Muscle layer of duodenum (tissue), 2 donors: ENCODE measurements at regions not wholly inside any gene's neighbourhood (a gene's known extent, or its start where the extent isn't known, plus 50 kb on each side); places are given as distances from the start of the nearest gene placed in this dataset.

Source experiments
- H3K27ac ChIP-seq: one replicate; pipeline ENCODE4 v1.7.0; 2013; ENCODE audit warnings: mild to moderate bottlenecking, low read length
- H3K27me3 ChIP-seq: one replicate; pipeline ENCODE4 v1.7.0; 2013; ENCODE audit warnings: low read depth, mild to moderate bottlenecking, control low read depth, low read length
- H3K36me3 ChIP-seq, 2 donors: one replicate each; pipeline ENCODE4 v1.7.0; 2013; ENCODE audit warnings: low read length in 2 of 2, control low read depth in 1 of 2, mild to moderate bottlenecking in 1 of 2; ENCODE audit not compliant: insufficient read depth in 2 of 2, control insufficient read depth in 1 of 2
- H3K4me1 ChIP-seq, 2 donors: one replicate each; pipeline ENCODE4 v1.7.0; 2013; ENCODE audit warnings: low read length in 2 of 2, mild to moderate bottlenecking in 2 of 2, control low read depth in 1 of 2, moderate library complexity in 1 of 2; ENCODE audit not compliant: insufficient read depth in 2 of 2, control insufficient read depth in 1 of 2
- H3K4me3 ChIP-seq, 2 donors: one replicate each; pipeline ENCODE4 v1.7.0; 2013; ENCODE audit warnings: low read length in 2 of 2, low read depth in 1 of 2, mild to moderate bottlenecking in 1 of 2
- H3K9me3 ChIP-seq, 2 donors: one replicate each; pipeline ENCODE4 v1.7.0; 2013; ENCODE audit warnings: low read length in 2 of 2, control low read depth in 1 of 2, mild to moderate bottlenecking in 1 of 2; ENCODE audit not compliant: control insufficient read depth in 1 of 2
- donor health status: healthy.

GRCh38 chr2:15111718-15112117, 449.4 kb downstream of the NBAS start:
- Histone ChIP-seq H3K27ac (no peak overlapping the region), H3K9me3 (peaks cover 5 to 13% of the 10 kb centered on the region in 2 donors), H3K36me3 (no peaks in the 10 kb centered on the region), H3K4me3 (no peak overlapping the region), H3K4me1 (no peaks in the 10 kb centered on the region), H3K27me3 (no peaks in the 10 kb centered on the region)

- peaks cover 5 to 13% of the 10 kb centered on the region in 2 donors for H3K9me3 ChIP-seq
- H3K4me1 ChIP-seq, result no peaks in the 10 kb centered on the region
- no peaks in the 10 kb centered on the region for H3K27me3 ChIP-seq
- no peak overlapping the region for H3K27ac ChIP-seq
- no peak overlapping the region for H3K4me3 ChIP-seq
- H3K36me3 ChIP-seq, result no peaks in the 10 kb centered on the region
These were observed 448.9 kb downstream of the NBAS start for GRCh38 chr2:15112216-15112615.

- H3K27me3 ChIP-seq, result no peaks in the 10 kb centered on the region
- H3K36me3 ChIP-seq, result no peaks in the 10 kb centered on the region
- peaks cover 5 to 7% of the 10 kb centered on the region in 2 donors for H3K9me3 ChIP-seq
- H3K27ac ChIP-seq, result no peak overlapping the region
- H3K4me1 ChIP-seq, result no peaks in the 10 kb centered on the region
- no peak overlapping the region for H3K4me3 ChIP-seq
These were observed 445.4 kb downstream of the NBAS start for GRCh38 chr2:15115776-15116175.

GRCh38 chr2:15116830-15117229, 444.3 kb downstream of the NBAS start:
- Histone ChIP-seq H3K4me3 (no peak overlapping the region), H3K27me3 (no peaks in the 10 kb centered on the region), H3K36me3 (no peaks in the 10 kb centered on the region), H3K4me1 (no peaks in the 10 kb centered on the region), H3K27ac (no peak overlapping the region), H3K9me3 (no peaks in the 10 kb centered on the region)
